ENCODE measurements at regions not wholly inside any gene's neighbourhood (a gene's known extent, or its start where the extent isn't known, plus 50 kb on each side); places are given as distances from the start of the nearest gene placed in this dataset.

DNA sequence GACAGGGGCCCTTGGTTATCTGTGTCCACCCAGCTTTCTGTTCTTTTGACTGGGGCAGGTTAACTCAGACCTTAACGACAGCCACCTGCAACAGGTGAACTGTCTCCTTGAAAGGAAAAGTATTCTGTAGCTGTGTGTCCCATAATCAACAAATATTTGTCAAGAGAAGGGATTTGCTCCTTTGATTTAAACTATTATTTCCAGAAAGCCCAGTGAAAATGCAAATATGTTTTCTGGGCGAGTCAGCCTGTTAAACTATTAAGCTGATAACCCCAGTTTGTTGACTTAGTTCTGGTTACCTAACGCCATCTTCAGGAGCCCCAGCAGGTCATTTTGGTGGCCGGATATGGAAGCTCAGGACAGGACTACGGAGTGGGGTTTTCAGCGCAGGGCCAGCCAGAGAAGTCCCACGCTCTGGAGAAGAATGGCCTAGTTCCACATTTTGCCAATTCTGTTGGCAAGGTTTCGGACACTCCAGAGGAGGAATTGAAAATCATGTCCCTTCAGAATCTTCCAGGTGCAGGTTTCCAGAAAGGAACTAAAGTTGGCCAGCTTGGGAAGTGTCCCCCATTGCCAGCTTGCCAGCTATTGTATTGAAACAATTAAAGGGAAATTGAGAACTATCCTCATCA, 54.5 kb downstream of the ADRA2A start:
- POLR2A ChIA-PET: no interaction called here

DNA sequence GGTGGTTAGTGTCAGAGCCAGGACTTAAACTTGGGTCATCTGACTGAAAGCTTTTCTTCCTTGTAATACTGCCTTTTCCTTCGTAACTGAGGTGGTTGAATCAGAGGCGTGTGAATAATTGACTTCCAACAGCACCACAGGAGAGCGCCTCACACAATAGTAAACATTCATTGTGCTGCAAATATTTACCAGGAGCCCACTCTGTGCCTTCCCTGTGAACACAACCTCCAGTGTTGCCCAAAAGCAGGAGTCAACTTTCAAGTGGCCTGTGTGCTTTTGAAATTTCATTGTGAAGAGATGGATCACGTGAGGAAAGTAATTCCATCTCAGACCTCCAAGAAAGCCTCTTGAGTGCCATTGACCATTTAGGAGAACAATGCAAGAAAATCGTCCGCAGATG, 60.2 kb downstream of the ADRA2A start:
- H3K27me3 Mint-ChIP-seq: peaks cover 36% of the 10 kb centered on the region
- no peak for DNase-seq
- POLR2A ChIA-PET: no interaction called here
- H3K9me3 Mint-ChIP-seq: no peaks in the 10 kb centered on the region
- H3K4me3 Mint-ChIP-seq: no peak overlapping the region
- H3K36me3 Mint-ChIP-seq (ENCODE audit: low read depth): no peaks in the 10 kb centered on the region
- H3K27ac Mint-ChIP-seq: no peak overlapping the region
- CTCF ChIA-PET: interaction anchor here (0.6 kb wide), 1 partner anchor 139 kb away, joined by 3 read pairs; no protein-coding TSS in a partner anchor
- no peaks in the 10 kb centered on the region for H3K4me1 Mint-ChIP-seq

More for the DNA sequence above, 54.5 kb downstream of the ADRA2A start:
- Mint-ChIP-seq H3K27me3 (peaks cover 37% of the 10 kb centered on the region), H3K4me3 (no peak overlapping the region), H3K27ac (no peak overlapping the region), H3K4me1 (no peaks in the 10 kb centered on the region), H3K36me3 (ENCODE audit: low read depth) (no peaks in the 10 kb centered on the region), H3K9me3 (no peaks in the 10 kb centered on the region)
- DNase-seq: no peak
- CTCF ChIA-PET: no interaction called here

DNA sequence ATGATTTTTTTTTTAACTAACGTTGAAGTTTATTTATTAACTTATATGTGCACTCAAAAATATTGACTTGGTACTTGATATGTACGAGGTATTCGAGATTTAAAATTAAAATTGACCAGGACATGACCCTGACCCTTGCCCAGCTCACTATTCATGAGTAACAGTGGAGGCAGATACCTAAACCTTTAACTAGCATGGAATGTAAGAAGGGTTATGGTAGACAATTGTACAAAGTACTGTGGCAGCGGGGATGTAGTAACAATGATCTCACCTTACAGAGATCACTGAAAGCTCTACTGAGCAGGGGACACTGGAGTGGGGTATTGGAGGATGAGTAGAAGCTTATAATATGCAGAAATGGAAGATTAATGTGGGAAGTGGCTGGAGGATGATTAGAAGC, 60.8 kb downstream of the ADRA2A start:
- H3K36me3 Mint-ChIP-seq (ENCODE audit: low read depth): no peaks in the 10 kb centered on the region
- POLR2A ChIA-PET: no interaction called here

DNA sequence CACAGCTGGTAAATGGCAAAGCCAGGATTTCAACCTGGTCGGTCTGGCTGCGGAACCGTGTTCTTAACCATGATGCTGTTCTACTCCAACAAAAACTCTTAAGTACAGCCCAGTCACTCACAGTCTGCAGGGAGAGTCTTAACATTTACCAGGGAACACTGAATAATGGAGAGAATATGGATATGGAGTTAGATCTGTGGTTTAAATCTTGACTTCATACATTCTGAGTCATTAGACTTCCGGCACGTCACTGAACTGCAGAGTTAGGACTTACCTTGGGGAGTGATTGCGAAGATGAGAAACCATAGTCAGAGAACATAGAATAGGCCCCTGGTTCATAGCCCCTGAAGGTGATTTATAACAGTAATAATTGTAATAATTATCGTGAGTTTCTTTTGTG, 61.7 kb downstream of the ADRA2A start:
- Mint-ChIP-seq H3K27me3 (peaks cover 24% of the 10 kb centered on the region), H3K27ac (no peak overlapping the region), H3K4me1 (no peaks in the 10 kb centered on the region), H3K9me3 (no peaks in the 10 kb centered on the region), H3K4me3 (no peak overlapping the region), H3K36me3 (ENCODE audit: low read depth) (no peaks in the 10 kb centered on the region)
- ChIA-PET POLR2A (no interaction called here), CTCF (interaction anchor here (1.0 kb wide), 1 partner anchor 30 kb away, joined by 3 read pairs; no protein-coding TSS in a partner anchor)
- DNase-seq: no peak

More for the DNA sequence above, 60.8 kb downstream of the ADRA2A start:
- Mint-ChIP-seq H3K27ac (no peak overlapping the region), H3K9me3 (no peaks in the 10 kb centered on the region), H3K27me3 (peaks cover 33% of the 10 kb centered on the region), H3K4me3 (no peak overlapping the region), H3K4me1 (no peaks in the 10 kb centered on the region)
- CTCF ChIA-PET: interaction anchor here (0.6 to 1.0 kb wide), 2 partner anchors 29 to 138 kb away, joined by 3 read pairs; no protein-coding TSS in a partner anchor
- no peak for DNase-seq

DNA sequence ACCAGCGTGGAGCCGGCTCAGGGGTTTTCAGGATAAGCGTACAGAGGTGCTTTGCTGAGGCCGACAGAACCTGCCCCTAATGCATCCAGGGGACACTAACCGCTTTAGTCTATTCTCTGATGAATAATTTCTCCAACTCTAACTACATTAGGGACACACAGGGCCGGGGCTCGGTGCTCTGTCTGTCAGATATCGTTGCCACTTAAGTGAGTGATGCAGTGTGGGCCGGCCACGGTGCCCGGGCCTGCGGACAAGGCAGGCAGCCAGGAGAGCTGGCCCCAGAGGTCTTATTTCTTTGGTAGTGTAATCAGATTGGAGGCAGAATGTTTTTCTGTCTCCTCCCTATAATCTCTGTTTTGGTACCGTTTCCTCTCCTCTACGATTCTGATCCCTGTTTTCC, 62.7 kb downstream of the ADRA2A start:
- no peak for DNase-seq
- H3K36me3 Mint-ChIP-seq (ENCODE audit: low read depth): no peaks in the 10 kb centered on the region
- H3K4me3 Mint-ChIP-seq: no peak overlapping the region
- peaks cover 23% of the 10 kb centered on the region for H3K27me3 Mint-ChIP-seq
- ChIA-PET POLR2A (no interaction called here), CTCF (no interaction called here)
- H3K9me3 Mint-ChIP-seq: no peaks in the 10 kb centered on the region
- no peaks in the 10 kb centered on the region for H3K4me1 Mint-ChIP-seq
- no peak overlapping the region for H3K27ac Mint-ChIP-seq

DNA sequence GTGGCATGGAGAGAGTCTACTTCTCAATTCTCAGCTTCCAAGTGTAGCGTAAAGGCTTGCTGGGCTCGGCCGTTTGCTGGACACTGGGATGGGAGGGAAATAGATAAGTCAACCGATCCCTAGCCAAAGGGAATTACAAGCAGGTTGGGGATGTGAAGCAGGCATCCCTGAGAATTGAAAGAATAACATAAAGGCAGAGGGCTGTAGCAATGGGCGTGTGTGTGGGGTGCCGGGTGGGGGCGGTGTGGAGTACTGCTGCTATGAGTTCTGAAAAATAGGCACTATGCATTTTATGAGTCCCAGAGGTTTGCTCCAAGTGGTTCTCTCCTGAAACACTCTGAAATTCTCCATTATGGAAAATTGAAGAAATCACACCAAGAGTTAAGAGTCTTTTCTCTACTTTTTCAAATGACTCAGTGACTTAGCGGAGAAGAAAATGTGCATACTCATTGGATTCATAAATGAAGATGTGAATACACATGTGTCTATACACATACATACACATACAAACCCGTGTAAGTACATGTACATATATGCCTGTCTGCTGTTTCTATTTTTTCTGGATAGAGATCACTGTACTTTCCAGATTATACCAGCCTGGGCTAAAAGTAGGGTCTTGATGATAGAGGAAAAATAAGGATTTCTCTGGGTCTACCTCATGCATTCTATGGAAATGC, 65.4 kb downstream of the ADRA2A start:
- H3K27ac Mint-ChIP-seq: no peak overlapping the region
- ChIA-PET POLR2A (no interaction called here), CTCF (no interaction called here)
- H3K4me3 Mint-ChIP-seq: no peak overlapping the region
- H3K4me1 Mint-ChIP-seq: peaks cover 12% of the 10 kb centered on the region
- no peak for DNase-seq
- H3K9me3 Mint-ChIP-seq: no peaks in the 10 kb centered on the region
- peaks cover 15% of the 10 kb centered on the region for H3K27me3 Mint-ChIP-seq
- no peaks in the 10 kb centered on the region for H3K36me3 Mint-ChIP-seq (ENCODE audit: low read depth)

DNA sequence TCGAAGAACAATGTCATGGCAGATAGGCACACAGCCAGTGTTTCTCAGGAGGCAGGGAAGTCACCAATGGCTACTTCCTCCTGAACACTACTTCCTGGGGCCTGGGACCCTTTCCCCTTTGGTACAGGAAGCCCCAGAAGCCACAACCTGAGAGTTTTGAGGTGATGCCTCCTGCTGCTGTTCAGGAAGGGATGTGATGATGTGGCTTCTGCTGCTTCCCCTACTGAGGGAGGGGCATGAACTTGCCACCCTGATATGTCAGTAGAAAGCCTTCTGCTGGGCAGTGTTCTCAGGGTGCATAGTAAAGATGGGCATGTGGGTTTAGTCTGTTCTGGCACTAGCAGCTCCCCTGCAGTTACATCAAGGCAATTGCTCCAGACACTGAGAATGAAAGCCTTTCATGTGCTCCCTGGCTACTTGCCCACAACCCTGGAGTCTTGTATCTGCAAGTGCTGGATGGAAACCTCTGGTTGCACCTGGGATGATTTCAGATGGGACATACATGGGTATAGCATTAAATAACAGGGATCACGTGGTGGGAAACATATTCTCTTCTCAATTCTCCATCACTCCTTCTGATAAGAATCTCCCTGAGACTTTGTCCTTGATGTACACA, 69.3 kb downstream of the ADRA2A start:
- no peak for DNase-seq
- peaks cover 11% of the 10 kb centered on the region for H3K27me3 Mint-ChIP-seq
- H3K36me3 Mint-ChIP-seq (ENCODE audit: low read depth): no peaks in the 10 kb centered on the region
- ChIA-PET CTCF (no interaction called here), POLR2A (no interaction called here)
- no peak overlapping the region for H3K4me3 Mint-ChIP-seq
- peaks cover 12% of the 10 kb centered on the region for H3K4me1 Mint-ChIP-seq
- no peak overlapping the region for H3K27ac Mint-ChIP-seq
- no peaks in the 10 kb centered on the region for H3K9me3 Mint-ChIP-seq

DNA sequence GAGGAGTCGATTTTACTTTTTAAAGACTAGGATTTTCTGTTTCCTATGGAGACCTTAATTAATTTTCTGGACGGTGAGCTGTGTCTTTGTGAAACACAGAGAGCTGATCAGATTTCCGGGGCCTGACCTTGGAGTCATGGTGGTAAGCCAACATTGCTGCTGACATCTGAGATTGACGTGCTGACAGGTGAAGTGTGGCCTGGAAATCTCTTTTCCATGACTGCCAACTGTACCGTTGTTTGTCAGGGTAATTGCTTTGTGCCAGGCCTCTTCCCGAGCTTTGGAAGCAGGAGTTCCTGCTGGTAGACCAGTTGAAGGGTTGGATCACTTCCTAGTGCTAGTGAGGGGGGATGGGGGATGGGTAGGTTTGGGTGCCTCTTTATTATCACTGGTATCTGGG, 71.2 kb downstream of the ADRA2A start:
- H3K27me3 Mint-ChIP-seq: peaks cover 11% of the 10 kb centered on the region
- H3K4me3 Mint-ChIP-seq: no peak overlapping the region
- H3K36me3 Mint-ChIP-seq (ENCODE audit: low read depth): no peaks in the 10 kb centered on the region
- peaks cover 12% of the 10 kb centered on the region for H3K4me1 Mint-ChIP-seq
- POLR2A ChIA-PET: no interaction called here
- H3K27ac Mint-ChIP-seq: no peak overlapping the region
- CTCF ChIA-PET: no interaction called here
- H3K9me3 Mint-ChIP-seq: no peaks in the 10 kb centered on the region
- DNase-seq: no peak

DNA sequence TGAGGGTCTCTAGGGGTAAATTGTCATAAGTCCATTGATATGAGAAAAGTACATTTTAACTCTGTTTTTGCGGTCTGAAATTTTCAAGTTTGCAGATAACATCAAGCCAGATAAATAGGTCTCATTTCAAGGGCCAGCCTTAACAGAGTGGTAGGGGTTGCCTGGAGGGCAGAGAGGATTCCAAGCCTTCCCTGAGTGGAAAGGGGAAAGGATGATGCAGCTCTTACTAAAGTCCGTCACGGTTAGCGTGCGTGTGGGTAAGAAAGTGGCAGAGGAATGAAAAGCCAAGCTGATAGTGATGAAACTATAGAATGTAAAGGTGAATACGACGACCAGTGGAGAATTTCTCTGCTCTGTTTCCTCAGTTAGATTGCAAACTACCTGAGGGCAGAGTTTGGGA, 71.6 kb downstream of the ADRA2A start:
- DNase-seq: no peak
- no peaks in the 10 kb centered on the region for H3K9me3 Mint-ChIP-seq
- POLR2A ChIA-PET: no interaction called here
- CTCF ChIA-PET: no interaction called here
- H3K4me3 Mint-ChIP-seq: no peak overlapping the region
- peaks cover 11% of the 10 kb centered on the region for H3K27me3 Mint-ChIP-seq
- H3K27ac Mint-ChIP-seq: no peak overlapping the region
- peaks cover 12% of the 10 kb centered on the region for H3K4me1 Mint-ChIP-seq
- H3K36me3 Mint-ChIP-seq (ENCODE audit: low read depth): no peaks in the 10 kb centered on the region

DNA sequence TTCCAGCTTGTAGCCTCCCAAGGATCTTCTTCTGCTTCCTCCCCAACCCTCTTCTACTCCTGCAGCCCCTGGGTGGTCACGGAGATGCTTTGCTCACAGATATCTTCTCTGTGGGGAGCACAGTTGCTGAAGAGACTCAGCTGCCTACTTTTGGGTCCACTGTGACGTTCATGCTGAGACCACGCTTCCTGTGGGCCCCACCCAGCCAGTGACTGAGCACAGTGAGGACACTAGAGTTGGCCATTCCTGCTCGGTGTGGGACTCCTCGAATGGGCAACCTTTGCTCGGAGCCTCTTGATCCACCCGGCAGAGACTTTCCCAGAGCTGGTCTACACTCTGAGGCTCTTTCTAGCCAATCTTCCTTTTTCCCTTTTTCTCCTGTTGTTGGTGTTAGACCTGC, 73.9 kb downstream of the ADRA2A start:
- ChIA-PET CTCF (no interaction called here), POLR2A (no interaction called here)
- Mint-ChIP-seq H3K4me1 (peaks cover 11% of the 10 kb centered on the region), H3K27me3 (peaks cover 4% of the 10 kb centered on the region), H3K4me3 (no peak overlapping the region), H3K27ac (no peak overlapping the region), H3K9me3 (no peaks in the 10 kb centered on the region), H3K36me3 (ENCODE audit: low read depth) (no peaks in the 10 kb centered on the region)
- DNase-seq: no peak

DNA sequence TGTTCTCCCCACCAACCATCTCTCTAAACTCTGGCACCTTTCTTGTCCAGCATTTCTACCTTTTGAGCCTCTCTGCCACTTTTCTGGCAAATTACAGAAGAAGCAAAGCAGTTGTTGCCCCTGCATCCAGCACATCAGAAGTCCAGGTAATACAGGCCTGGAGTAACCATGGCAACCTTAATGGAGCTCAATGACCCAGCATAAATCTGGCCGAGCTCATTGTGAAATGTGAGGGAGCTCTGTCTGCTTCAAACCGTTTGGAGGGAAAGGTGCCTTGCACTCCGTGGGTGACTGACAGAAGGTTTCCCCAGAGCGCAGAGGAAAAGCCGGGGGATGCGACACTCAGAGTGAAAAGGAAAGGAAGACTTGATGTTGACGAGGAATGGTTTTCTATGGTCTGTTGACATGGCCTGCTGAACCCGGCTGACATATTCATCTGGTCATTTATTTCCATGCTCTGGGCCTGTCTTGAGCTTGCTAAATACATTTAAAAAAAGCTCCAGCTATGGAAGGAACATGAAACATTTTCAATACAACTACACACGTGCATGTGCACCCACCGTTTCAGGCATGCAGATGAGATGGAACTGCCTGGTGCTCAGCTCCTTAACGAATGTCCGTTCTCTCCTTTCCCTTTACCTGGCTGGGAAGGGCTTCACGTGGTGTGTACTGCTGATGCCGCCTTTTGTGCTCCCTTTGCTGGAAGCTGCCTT, 74.9 kb downstream of the ADRA2A start:
- Mint-ChIP-seq H3K36me3 (ENCODE audit: low read depth) (no peaks in the 10 kb centered on the region), H3K9me3 (no peaks in the 10 kb centered on the region), H3K27me3 (peaks cover 12% of the 10 kb centered on the region), H3K4me1 (peaks cover 2% of the 10 kb centered on the region), H3K27ac (no peak overlapping the region), H3K4me3 (no peak overlapping the region)
- DNase-seq: no peak
- ChIA-PET POLR2A (no interaction called here), CTCF (no interaction called here)

DNA sequence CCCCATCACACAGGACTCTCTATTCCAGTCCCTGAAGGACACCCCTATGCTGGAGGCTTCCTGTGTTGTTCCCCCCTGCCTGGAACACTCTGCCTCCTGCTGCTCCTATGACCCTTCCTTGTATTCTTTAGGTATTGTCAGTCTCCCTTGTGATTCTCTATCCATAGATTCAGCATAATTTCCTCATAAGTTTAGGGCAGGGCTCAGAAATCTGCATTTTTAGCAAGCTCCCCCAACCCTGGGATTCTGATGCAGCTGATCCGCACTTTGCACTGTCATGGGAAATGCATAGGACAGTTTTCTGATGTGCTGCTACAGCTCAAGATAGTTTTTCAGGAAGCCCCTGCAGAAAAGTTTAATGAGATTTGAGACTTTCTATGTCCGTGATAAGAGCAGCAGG, 79.9 kb downstream of the ADRA2A start:
- Mint-ChIP-seq H3K4me1 (no peaks in the 10 kb centered on the region), H3K9me3 (no peaks in the 10 kb centered on the region), H3K27me3 (peaks cover 23% of the 10 kb centered on the region), H3K4me3 (no peak overlapping the region), H3K36me3 (ENCODE audit: low read depth) (no peaks in the 10 kb centered on the region), H3K27ac (no peak overlapping the region)
- ChIA-PET POLR2A (no interaction called here), CTCF (no interaction called here)
- DNase-seq: no peak

DNA sequence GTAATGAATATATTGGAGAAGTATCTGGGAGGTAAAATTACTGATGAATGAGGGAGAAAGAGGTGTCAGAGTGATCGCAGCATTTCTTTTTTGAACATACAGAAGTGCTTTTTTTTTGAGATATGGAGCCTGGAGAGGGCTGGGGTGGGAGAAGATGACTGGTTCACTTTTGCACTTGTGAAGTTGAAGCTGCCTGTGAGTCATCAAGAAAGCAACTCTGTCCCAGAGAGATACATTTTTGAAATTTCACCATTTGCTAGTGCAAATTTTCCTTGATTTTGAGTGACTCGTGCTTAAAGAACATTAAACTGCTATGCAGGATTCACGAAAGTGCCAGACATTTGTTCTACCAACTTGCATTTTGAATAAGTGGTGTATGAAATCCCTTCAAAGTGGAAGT, 81.8 kb downstream of the ADRA2A start:
- Mint-ChIP-seq H3K27ac (no peak overlapping the region), H3K9me3 (no peaks in the 10 kb centered on the region), H3K4me3 (no peak overlapping the region), H3K4me1 (no peaks in the 10 kb centered on the region), H3K27me3 (peaks cover 33% of the 10 kb centered on the region), H3K36me3 (ENCODE audit: low read depth) (no peaks in the 10 kb centered on the region)
- ChIA-PET CTCF (interaction anchor here (0.9 to 1.4 kb wide), 2 partner anchors 16 to 55 kb away, joined by 3 to 4 read pairs; no protein-coding TSS in a partner anchor), POLR2A (no interaction called here)
- no peak for DNase-seq
